DOHH2 (cell line): ENCODE measurements at regions not wholly inside any gene's neighbourhood (a gene's known extent, or its start where the extent isn't known, plus 50 kb on each side); places are given as distances from the start of the nearest gene placed in this dataset.

Experiments used
- CTCF ChIP-seq: fragments of 200-600 bp; sonication (generic); IDR thresholded peaks from one replicate; pipeline ENCODE4 v1.5.1; 2014; ENCODE audit warnings: antibody characterized with exemption, mild to moderate bottlenecking, low read depth, low read length; ENCODE audit not compliant: poor library complexity, severe bottlenecking
- EZH2phosphoT487 ChIP-seq: fragments of 200-600 bp; sonication (generic); IDR thresholded peaks from 2 replicates; pipeline ENCODE4 v1.6.1; 2017; ENCODE audit warnings: borderline replicate concordance, mild to moderate bottlenecking, antibody characterized with exemption, low read length, moderate library complexity, mixed read lengths

GRCh38 chr14:82776958-82777357 is 1243.3 kb upstream of the SEL1L start:
- no peak for TF ChIP-seq EZH2phosphoT487
- TF ChIP-seq CTCF = no peak
